Trophoblast cell (in vitro differentiated cells and primary cell): ENCODE measurements at regions not wholly inside any gene's neighbourhood (a gene's known extent, or its start where the extent isn't known, plus 50 kb on each side); places are given as distances from the start of the nearest gene placed in this dataset.

Source experiments
- DNase-seq, 2 donors: peaks; one replicate each; pipeline ENCODE4 v3.0.0-alpha.2; 2016
- H2AFZ ChIP-seq: 2 replicates; pipeline ENCODE4 v1.6.1; 2013; ENCODE audit warnings: low read length, moderate library complexity, mild to moderate bottlenecking; ENCODE audit not compliant: insufficient read depth, poor library complexity
- H2AK5ac ChIP-seq: 2 replicates; pipeline ENCODE4 v1.6.1; 2013; ENCODE audit warnings: mild to moderate bottlenecking, low read length
- H2BK120ac ChIP-seq: 2 replicates; pipeline ENCODE4 v1.6.1; 2013; ENCODE audit warnings: low read length, mild to moderate bottlenecking, moderate library complexity; ENCODE audit not compliant: insufficient read depth, poor library complexity
- H2BK12ac ChIP-seq: 2 replicates; pipeline ENCODE4 v1.6.1; 2013; ENCODE audit warnings: mild to moderate bottlenecking, low read length, moderate library complexity
- H2BK5ac ChIP-seq: 2 replicates; pipeline ENCODE4 v1.6.1; 2013; ENCODE audit warnings: low read length, low read depth, moderate library complexity, mild to moderate bottlenecking; ENCODE audit not compliant: poor library complexity
- H3K14ac ChIP-seq: 2 replicates; pipeline ENCODE4 v1.6.1; 2013; ENCODE audit warnings: mild to moderate bottlenecking, low read length
- H3K18ac ChIP-seq: 2 replicates; pipeline ENCODE4 v1.6.1; 2013; ENCODE audit warnings: mild to moderate bottlenecking, low read length
- H3K23ac ChIP-seq: 2 replicates; pipeline ENCODE4 v1.6.1; 2013; ENCODE audit warnings: low read length
- H3K27ac ChIP-seq: 2 replicates; pipeline ENCODE4 v1.5.1; 2013; ENCODE audit warnings: low read depth, mild to moderate bottlenecking, inconsistent platforms, low read length, moderate library complexity
- H3K27me3 ChIP-seq: 2 replicates; pipeline ENCODE4 v1.6.1; 2013; ENCODE audit warnings: inconsistent platforms, mild to moderate bottlenecking, low read length, moderate library complexity; ENCODE audit not compliant: insufficient read depth
- H3K36me3 ChIP-seq, 2 experiments: 1 replicate in 1 of 2; 2 replicates in 1 of 2; pipeline ENCODE4 v1.6.1; 2013; ENCODE audit warnings: low read length in 2 of 2, mild to moderate bottlenecking in 2 of 2, moderate library complexity in 1 of 2; ENCODE audit not compliant: insufficient read depth in 2 of 2, control insufficient read depth in 1 of 2
- H3K4ac ChIP-seq: 2 replicates; pipeline ENCODE4 v1.6.1; 2013; ENCODE audit warnings: low read depth, mild to moderate bottlenecking, low read length, moderate library complexity
- H3K4me1 ChIP-seq, 2 experiments: 1 replicate in 1 of 2; 2 replicates in 1 of 2; pipeline ENCODE4 v1.6.1; 2013; ENCODE audit warnings: low read length in 2 of 2, mild to moderate bottlenecking in 2 of 2, moderate library complexity in 1 of 2; ENCODE audit not compliant: insufficient read depth in 2 of 2, control insufficient read depth in 1 of 2
- H3K4me2 ChIP-seq: 2 replicates; pipeline ENCODE4 v1.6.1; 2013; ENCODE audit warnings: inconsistent platforms, mild to moderate bottlenecking, low read length, moderate library complexity
- H3K4me3 ChIP-seq: 2 replicates; pipeline ENCODE4 v1.5.1; 2013; ENCODE audit warnings: mild to moderate bottlenecking, low read depth, low read length, inconsistent platforms
- H3K79me1 ChIP-seq: one replicate; pipeline ENCODE4 v1.6.1; 2013; ENCODE audit warnings: low read length
- H3K79me2 ChIP-seq: 2 replicates; pipeline ENCODE4 v1.6.1; 2013; ENCODE audit warnings: low read length, mild to moderate bottlenecking; ENCODE audit not compliant: control insufficient read depth, insufficient read depth, poor library complexity
- H3K9ac ChIP-seq: 2 replicates; pipeline ENCODE4 v1.6.1; 2013; ENCODE audit warnings: mild to moderate bottlenecking, low read length
- H3K9me3 ChIP-seq: 2 replicates; pipeline ENCODE4 v1.6.1; 2013; ENCODE audit warnings: low read depth, mild to moderate bottlenecking, control low read depth, inconsistent platforms, low read length; ENCODE audit not compliant: insufficient read depth
- H4K12ac ChIP-seq: 2 replicates; pipeline ENCODE4 v1.6.1; 2013; ENCODE audit warnings: low read depth, mild to moderate bottlenecking, low read length, moderate library complexity
- H4K8ac ChIP-seq: 2 replicates; pipeline ENCODE4 v1.6.1; 2013; ENCODE audit warnings: low read depth, mild to moderate bottlenecking, low read length, moderate library complexity
- H4K91ac ChIP-seq: one replicate; pipeline ENCODE4 v1.6.1; 2013; ENCODE audit warnings: low read depth, mild to moderate bottlenecking, low read length, moderate library complexity
- WGBS: extraction: QIAGEN DNeasy Blood & Tissue Kit; methylation state at CpG from one replicate; pipeline ENCODE4 v1.1.7; 2013; ENCODE audit warnings: missing lambda C conversion rate; ENCODE audit not compliant: insufficient read length, insufficient coverage; ENCODE audit errors: extremely low coverage; 5-methylcytosine and 5-hydroxymethylcytosine counted together

- Histone ChIP-seq H3K4me2 (no peak overlapping the region), H3K79me1 (no peaks in the 10 kb centered on the region), H4K8ac (no peak overlapping the region), H3K9ac (no peak overlapping the region), H2AK5ac (no peak overlapping the region), H2AFZ (no peak overlapping the region), H3K14ac (no peak overlapping the region), H3K79me2 (no peaks in the 10 kb centered on the region), H2BK120ac (no peak overlapping the region), H3K18ac (no peak overlapping the region), H3K9me3 (no peaks in the 10 kb centered on the region), H2BK5ac (no peak overlapping the region), H3K36me3 (no peaks in the 10 kb centered on the region), H3K27me3 (no peaks in the 10 kb centered on the region), H4K91ac (no peak overlapping the region), H3K4ac (no peak overlapping the region), H3K23ac (no peak overlapping the region), H4K12ac (no peak overlapping the region), H3K4me1 (no peaks in the 10 kb centered on the region), H2BK12ac (no peak overlapping the region), H3K27ac (no peak overlapping the region), H3K4me3 (no peak overlapping the region)
- no CpG with 5 or more reads among the region's 3 CpGs for WGBS
- no peak for DNase-seq
Observed at GRCh38 chr2:21730141-21730540, 606.4 kb downstream of the TDRD15 start.

GRCh38 chr2:21740484-21740883, 616.7 kb downstream of the TDRD15 start:
- no peak overlapping the region for H4K12ac ChIP-seq
- H4K8ac ChIP-seq: no peak overlapping the region
- no peak overlapping the region for H3K14ac ChIP-seq
- H3K79me2 ChIP-seq: no peaks in the 10 kb centered on the region
- H3K9me3 ChIP-seq: no peaks in the 10 kb centered on the region
- no peak overlapping the region for H3K4ac ChIP-seq
- H4K91ac ChIP-seq: no peak overlapping the region
- H3K4me3 ChIP-seq: no peak overlapping the region
- H3K27me3 ChIP-seq: no peaks in the 10 kb centered on the region
- H3K23ac ChIP-seq: no peak overlapping the region
- H3K79me1 ChIP-seq: no peaks in the 10 kb centered on the region
- H3K4me2 ChIP-seq: no peak overlapping the region
- no peaks in the 10 kb centered on the region for H3K36me3 ChIP-seq
- no peak overlapping the region for H2AFZ ChIP-seq
- H2BK12ac ChIP-seq: no peak overlapping the region
- no peak for DNase-seq
- H2AK5ac ChIP-seq: no peak overlapping the region
- H3K4me1 ChIP-seq: no peaks in the 10 kb centered on the region
- H3K9ac ChIP-seq: no peak overlapping the region
- no CpG with 5 or more reads among the region's 2 CpGs for WGBS
- no peak overlapping the region for H2BK5ac ChIP-seq
- no peak overlapping the region for H2BK120ac ChIP-seq
- H3K27ac ChIP-seq: no peak overlapping the region
- H3K18ac ChIP-seq: no peak overlapping the region

- no peaks in the 10 kb centered on the region for H3K79me1 ChIP-seq
- H3K27me3 ChIP-seq: no peaks in the 10 kb centered on the region
- no peak overlapping the region for H4K8ac ChIP-seq
- H3K4me3 ChIP-seq: no peak overlapping the region
- no peak overlapping the region for H3K27ac ChIP-seq
- no peaks in the 10 kb centered on the region for H3K9me3 ChIP-seq
- peaks cover 0 to 2% of the 10 kb centered on the region in 2 experiments for H3K36me3 ChIP-seq
- no peak overlapping the region for H3K14ac ChIP-seq
- H2BK120ac ChIP-seq: no peak overlapping the region
- H3K4me1 ChIP-seq: no peaks in the 10 kb centered on the region
- no peak overlapping the region for H3K9ac ChIP-seq
- no peak overlapping the region for H3K4ac ChIP-seq
- H4K12ac ChIP-seq: no peak overlapping the region
- H2BK12ac ChIP-seq: no peak overlapping the region
- no peak overlapping the region for H3K23ac ChIP-seq
- H2AK5ac ChIP-seq: no peak overlapping the region
- no peak overlapping the region for H4K91ac ChIP-seq
- no peak overlapping the region for H3K4me2 ChIP-seq
- WGBS: no CpG with 5 or more reads among the region's 3 CpGs
- DNase-seq: no peak
- H2BK5ac ChIP-seq: no peak overlapping the region
- H3K79me2 ChIP-seq: no peaks in the 10 kb centered on the region
- no peak overlapping the region for H2AFZ ChIP-seq
- no peak overlapping the region for H3K18ac ChIP-seq
Observed at GRCh38 chr2:21746499-21746898, 622.7 kb downstream of the TDRD15 start.

DNA sequence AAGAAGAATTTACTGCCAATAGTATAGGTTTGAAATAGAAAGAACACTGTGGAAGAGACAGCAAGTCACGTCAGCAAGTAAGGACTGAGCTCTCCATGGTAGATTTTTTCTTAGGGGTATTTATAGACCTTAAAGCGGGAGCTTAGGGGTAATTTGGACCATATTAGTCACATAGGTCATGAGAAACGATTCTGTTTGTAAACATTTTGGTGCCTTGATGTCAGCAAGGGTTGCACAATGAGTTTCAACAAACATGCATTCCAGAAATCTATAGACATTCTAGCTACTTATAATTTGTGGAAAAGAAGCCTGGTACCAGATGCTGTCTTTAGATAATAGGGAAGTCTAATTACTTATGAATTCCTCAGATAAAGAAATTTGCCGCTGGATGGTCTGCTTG, 624.7 kb downstream of the TDRD15 start:
- no peak overlapping the region for H3K4ac ChIP-seq
- H2BK120ac ChIP-seq: no peak overlapping the region
- H4K8ac ChIP-seq: no peak overlapping the region
- H2BK5ac ChIP-seq: no peak overlapping the region
- no peak overlapping the region for H3K27ac ChIP-seq
- peak; percentile 57 to 75 for DNase-seq
- no peak overlapping the region for H4K91ac ChIP-seq
- H2BK12ac ChIP-seq: no peak overlapping the region
- no peak overlapping the region for H3K14ac ChIP-seq
- no peaks in the 10 kb centered on the region for H3K4me1 ChIP-seq
- H4K12ac ChIP-seq: no peak overlapping the region
- no peak overlapping the region for H3K9ac ChIP-seq
- peaks cover 0 to 2% of the 10 kb centered on the region in 2 experiments for H3K36me3 ChIP-seq
- H3K23ac ChIP-seq: no peak overlapping the region
- no CpG with 5 or more reads among the region's 4 CpGs for WGBS
- H2AK5ac ChIP-seq: no peak overlapping the region
- no peaks in the 10 kb centered on the region for H3K27me3 ChIP-seq
- H2AFZ ChIP-seq: no peak overlapping the region
- H3K79me2 ChIP-seq: no peaks in the 10 kb centered on the region
- no peak overlapping the region for H3K4me3 ChIP-seq
- no peak overlapping the region for H3K4me2 ChIP-seq
- no peaks in the 10 kb centered on the region for H3K79me1 ChIP-seq
- no peaks in the 10 kb centered on the region for H3K9me3 ChIP-seq
- H3K18ac ChIP-seq: no peak overlapping the region
